ENCODE measurements at regions not wholly inside any gene's neighbourhood (a gene's known extent, or its start where the extent isn't known, plus 50 kb on each side); places are given as distances from the start of the nearest gene placed in this dataset.

DNA sequence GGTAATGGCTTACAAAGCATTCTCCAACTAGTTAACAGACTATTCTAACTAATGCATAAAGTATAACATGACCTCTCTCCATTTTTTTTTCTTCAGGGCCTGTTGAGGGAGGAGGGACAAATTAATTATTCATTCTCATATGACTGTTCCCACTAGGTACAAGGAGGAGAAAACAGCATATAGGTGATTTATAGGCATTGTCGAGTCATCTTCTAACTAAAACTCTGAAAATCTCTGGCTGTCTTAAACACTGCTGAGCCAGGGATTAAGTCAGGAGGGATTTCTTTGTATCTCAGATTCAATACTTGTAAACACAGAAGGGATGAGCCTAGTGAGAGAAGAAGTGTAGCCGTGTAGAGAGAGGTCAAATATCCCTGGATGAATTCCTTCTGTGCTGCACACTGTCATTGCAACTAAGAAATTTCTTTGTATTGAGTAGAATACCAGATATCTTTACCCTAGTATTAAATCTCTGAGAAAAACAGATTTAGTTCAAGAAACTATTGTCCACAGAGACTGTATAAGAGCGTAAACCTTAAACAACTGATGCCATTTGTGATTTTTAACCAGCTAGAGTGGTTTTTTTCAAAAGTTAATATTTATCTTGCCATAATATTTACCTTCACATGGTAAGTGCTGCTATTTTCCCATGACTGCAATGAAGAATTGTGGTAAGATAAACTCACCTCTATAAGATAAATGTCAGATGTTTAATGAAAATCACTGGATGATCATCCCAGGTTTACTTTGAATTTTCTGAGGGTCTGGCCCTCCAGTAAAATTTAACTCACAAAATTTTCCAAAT lies 465.3 kb downstream of the RWDD3 start:
- Histone ChIP-seq H3K27ac (ENCODE audit: low read length) (no peak overlapping the region), H3K4me1 (ENCODE audit: control insufficient read depth, low read depth, low read length) (no peaks in the 10 kb centered on the region), H3K9ac (ENCODE audit: low read length) (no peak overlapping the region), H3K4me3 (ENCODE audit: low read length) (no peak overlapping the region), H3K27me3 (ENCODE audit: control insufficient read depth, insufficient read depth, low read length) (no peaks in the 10 kb centered on the region), H3K36me3 (ENCODE audit: control insufficient read depth, low read depth, low read length) (no peaks in the 10 kb centered on the region), H3K9me3 (ENCODE audit: control insufficient read depth, low read depth, low read length) (peaks cover 4% of the 10 kb centered on the region)

DNA sequence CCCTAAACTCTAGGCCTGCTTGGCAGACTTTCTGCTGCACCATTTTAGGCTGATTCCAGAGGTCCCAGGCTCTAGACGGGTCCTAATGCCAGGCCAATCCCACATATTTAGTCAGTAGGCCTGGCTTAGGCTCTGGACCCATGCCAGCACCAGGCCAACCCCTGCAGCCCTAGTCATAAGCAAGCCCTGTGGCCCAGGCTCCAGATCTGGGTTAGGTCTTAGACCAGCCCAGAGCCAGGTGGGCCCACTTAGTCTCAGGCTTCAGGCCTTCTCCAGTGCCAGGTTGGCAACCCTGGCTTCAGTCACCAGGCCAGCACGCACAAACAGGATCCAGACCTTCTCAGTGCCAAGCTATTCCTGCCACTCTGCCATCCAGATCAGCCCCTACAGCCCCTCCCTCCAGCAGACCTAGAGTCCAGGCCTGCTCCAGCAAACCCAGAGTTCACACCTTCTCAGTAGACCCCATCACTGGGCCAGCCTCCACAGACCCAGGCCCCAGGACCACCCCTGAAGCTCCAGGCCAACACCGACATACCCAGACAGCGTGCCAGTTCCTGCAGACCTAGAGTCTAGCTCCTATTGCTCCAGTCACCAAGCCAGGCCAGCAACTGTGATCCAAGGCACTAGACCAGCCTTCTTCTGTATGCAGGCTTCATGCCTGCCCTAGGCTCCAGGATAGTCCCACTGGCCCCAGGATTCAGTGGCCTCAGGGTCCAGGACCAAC lies 467.6 kb downstream of the RWDD3 start:
- Histone ChIP-seq H3K27me3 (ENCODE audit: control insufficient read depth, insufficient read depth, low read length) (no peaks in the 10 kb centered on the region), H3K9me3 (ENCODE audit: control insufficient read depth, low read depth, low read length) (peaks cover 13% of the 10 kb centered on the region), H3K4me3 (ENCODE audit: low read length) (no peak overlapping the region), H3K27ac (ENCODE audit: low read length) (no peak overlapping the region), H3K36me3 (ENCODE audit: control insufficient read depth, low read depth, low read length) (no peaks in the 10 kb centered on the region), H3K4me1 (ENCODE audit: control insufficient read depth, low read depth, low read length) (no peaks in the 10 kb centered on the region), H3K9ac (ENCODE audit: low read length) (no peak overlapping the region)

DNA sequence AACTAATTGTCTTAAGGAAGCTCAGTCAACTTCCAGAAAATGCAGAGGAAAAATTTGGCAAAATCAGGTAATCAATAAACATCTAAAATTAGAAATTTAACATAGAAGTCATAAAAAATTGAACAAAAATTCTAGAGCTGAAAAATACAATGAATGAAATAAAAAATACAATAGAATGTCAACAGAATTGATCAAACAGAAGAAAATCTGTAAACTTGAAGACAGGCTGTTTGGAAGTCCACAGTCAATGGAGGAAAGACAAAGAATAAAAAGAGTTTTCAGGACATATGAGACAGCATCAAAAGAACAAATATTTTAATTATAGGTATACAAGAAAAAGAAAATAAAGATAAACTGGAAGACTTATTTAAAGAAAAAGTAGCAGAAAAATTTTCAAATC lies 469.0 kb downstream of the RWDD3 start:
- Histone ChIP-seq H3K36me3 (ENCODE audit: control insufficient read depth, low read depth, low read length) (no peaks in the 10 kb centered on the region), H3K9ac (ENCODE audit: low read length) (no peak overlapping the region), H3K27me3 (ENCODE audit: control insufficient read depth, insufficient read depth, low read length) (no peaks in the 10 kb centered on the region), H3K4me1 (ENCODE audit: control insufficient read depth, low read depth, low read length) (no peaks in the 10 kb centered on the region), H3K9me3 (ENCODE audit: control insufficient read depth, low read depth, low read length) (peaks cover 13% of the 10 kb centered on the region), H3K4me3 (ENCODE audit: low read length) (no peak overlapping the region), H3K27ac (ENCODE audit: low read length) (no peak overlapping the region)

DNA sequence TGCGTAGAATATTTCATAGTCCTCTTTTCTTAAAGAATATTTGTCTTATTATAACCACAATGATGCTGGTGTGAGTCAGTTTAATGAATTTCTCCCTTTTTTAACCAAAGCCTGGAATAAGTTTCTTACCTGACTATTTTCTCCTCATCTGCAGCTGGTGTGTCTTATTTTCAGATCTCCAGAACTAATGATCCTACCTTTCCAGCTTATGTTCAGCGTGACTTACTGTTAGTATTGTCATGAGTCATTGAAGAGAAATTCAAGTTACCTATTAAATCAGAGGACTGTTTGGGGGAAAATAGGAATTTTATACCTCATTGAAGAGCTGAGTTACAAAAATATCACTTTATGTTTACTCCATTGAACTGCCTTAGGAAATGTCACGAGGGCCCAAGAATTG lies 482.1 kb downstream of the RWDD3 start:
- Histone ChIP-seq H3K27me3 (ENCODE audit: control insufficient read depth, insufficient read depth, low read length) (no peaks in the 10 kb centered on the region), H3K4me1 (ENCODE audit: control insufficient read depth, low read depth, low read length) (no peaks in the 10 kb centered on the region), H3K27ac (ENCODE audit: low read length) (no peak overlapping the region), H3K4me3 (ENCODE audit: low read length) (no peak overlapping the region), H3K36me3 (ENCODE audit: control insufficient read depth, low read depth, low read length) (no peaks in the 10 kb centered on the region), H3K9me3 (ENCODE audit: control insufficient read depth, low read depth, low read length) (no peaks in the 10 kb centered on the region), H3K9ac (ENCODE audit: low read length) (no peak overlapping the region)

DNA sequence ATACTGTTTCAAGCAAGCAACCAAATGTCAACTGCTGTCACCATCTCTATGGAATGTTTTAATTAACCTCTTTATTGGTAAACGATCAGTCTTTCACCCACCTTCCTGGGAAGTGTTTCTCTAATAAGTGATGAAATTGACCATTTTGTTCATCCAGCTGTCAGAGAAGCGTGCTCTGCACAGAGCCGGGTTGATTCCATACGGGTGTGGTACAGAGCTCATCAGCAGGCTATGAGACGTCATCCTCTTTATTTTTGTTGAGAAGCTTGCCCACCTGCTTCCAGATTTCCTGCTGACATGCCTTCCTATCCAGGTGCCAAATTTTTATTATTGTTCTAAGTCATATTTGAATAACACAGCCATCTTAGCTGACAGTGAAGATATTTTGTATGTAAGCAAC lies 482.5 kb downstream of the RWDD3 start:
- no peak overlapping the region for H3K27ac ChIP-seq (ENCODE audit: low read length)
- H3K4me1 ChIP-seq (ENCODE audit: control insufficient read depth, low read depth, low read length): no peaks in the 10 kb centered on the region
- no peaks in the 10 kb centered on the region for H3K9me3 ChIP-seq (ENCODE audit: control insufficient read depth, low read depth, low read length)
- H3K9ac ChIP-seq (ENCODE audit: low read length): no peak overlapping the region
- no peak overlapping the region for H3K4me3 ChIP-seq (ENCODE audit: low read length)
- no peaks in the 10 kb centered on the region for H3K36me3 ChIP-seq (ENCODE audit: control insufficient read depth, low read depth, low read length)
- no peaks in the 10 kb centered on the region for H3K27me3 ChIP-seq (ENCODE audit: control insufficient read depth, insufficient read depth, low read length)

DNA sequence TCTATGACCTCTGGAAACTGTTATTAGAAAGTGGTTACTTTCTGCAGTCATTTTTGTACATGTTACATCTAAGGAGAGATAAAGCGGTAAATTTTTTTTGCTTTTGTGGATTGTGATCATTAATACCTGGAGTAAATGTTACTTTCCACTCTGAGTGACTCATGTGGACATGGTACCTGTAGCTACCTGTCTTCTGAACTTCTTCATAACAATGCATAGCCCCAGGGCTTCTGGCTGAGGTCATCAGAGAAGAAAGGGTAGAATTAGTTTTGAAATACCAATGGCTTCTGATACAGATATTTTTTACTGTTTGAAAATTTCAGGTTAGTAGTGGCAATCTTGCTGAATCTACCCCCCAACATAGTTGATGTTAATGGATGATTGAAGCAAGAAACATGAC lies 489.3 kb downstream of the RWDD3 start:
- Histone ChIP-seq H3K4me1 (ENCODE audit: control insufficient read depth, low read depth, low read length) (peaks cover 3% of the 10 kb centered on the region), H3K27ac (ENCODE audit: low read length) (no peak overlapping the region), H3K36me3 (ENCODE audit: control insufficient read depth, low read depth, low read length) (no peaks in the 10 kb centered on the region)

DNA sequence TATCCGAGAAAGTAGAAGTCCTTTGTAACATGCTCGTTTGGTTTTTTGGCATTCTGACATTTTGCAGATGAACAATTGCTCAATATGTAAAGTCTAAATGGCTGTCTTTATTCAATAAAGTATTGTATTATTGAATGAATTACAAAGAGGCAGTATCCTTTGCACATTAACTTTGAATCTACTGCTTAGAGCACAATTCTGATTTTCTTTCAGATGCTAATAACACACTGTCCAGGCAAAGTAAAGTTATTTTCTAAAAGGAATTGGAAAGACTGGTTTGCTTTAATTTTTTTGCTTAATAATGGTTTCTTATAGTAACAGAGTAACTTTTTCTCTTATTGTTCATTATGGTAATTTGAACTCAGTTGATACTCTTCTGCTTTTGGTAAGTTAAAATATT lies 494.8 kb downstream of the RWDD3 start:
- no peak overlapping the region for H3K9ac ChIP-seq (ENCODE audit: low read length)
- H3K4me3 ChIP-seq (ENCODE audit: low read length): no peak overlapping the region
- no peaks in the 10 kb centered on the region for H3K36me3 ChIP-seq (ENCODE audit: control insufficient read depth, low read depth, low read length)

More for the DNA sequence above, 489.3 kb downstream of the RWDD3 start:
- Histone ChIP-seq H3K9me3 (ENCODE audit: control insufficient read depth, low read depth, low read length) (no peaks in the 10 kb centered on the region), H3K4me3 (ENCODE audit: low read length) (no peak overlapping the region), H3K27me3 (ENCODE audit: control insufficient read depth, insufficient read depth, low read length) (no peaks in the 10 kb centered on the region), H3K9ac (ENCODE audit: low read length) (no peak overlapping the region)

DNA sequence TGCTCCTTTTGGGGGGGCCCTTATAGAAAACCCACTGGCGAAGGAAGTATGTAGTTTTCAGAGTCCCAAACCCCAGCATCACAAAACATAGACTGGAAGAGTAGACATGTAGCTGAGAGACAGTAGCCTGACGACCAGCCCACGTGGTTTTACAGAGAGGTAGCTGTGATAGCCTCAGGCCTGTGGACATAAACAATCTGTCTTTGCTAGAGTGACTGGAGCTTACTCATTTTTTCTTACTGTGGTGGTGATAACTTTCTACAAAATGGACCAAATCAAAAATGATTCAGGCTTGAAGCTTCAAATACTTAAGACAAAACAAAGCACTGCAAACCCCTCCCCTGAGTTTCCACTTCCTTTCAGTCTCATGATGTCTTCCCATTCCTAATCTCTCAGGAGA lies 497.0 kb downstream of the RWDD3 start:
- H3K4me1 ChIP-seq (ENCODE audit: control insufficient read depth, low read depth, low read length): no peaks in the 10 kb centered on the region
- no peak overlapping the region for H3K27ac ChIP-seq (ENCODE audit: low read length)
- no peaks in the 10 kb centered on the region for H3K9me3 ChIP-seq (ENCODE audit: control insufficient read depth, low read depth, low read length)
- H3K27me3 ChIP-seq (ENCODE audit: control insufficient read depth, insufficient read depth, low read length): no peaks in the 10 kb centered on the region
- no peaks in the 10 kb centered on the region for H3K36me3 ChIP-seq (ENCODE audit: control insufficient read depth, low read depth, low read length)
- no peak overlapping the region for H3K9ac ChIP-seq (ENCODE audit: low read length)
- H3K4me3 ChIP-seq (ENCODE audit: low read length): no peak overlapping the region

More for the DNA sequence above, 494.8 kb downstream of the RWDD3 start:
- no peak overlapping the region for H3K27ac ChIP-seq (ENCODE audit: low read length)
- H3K9me3 ChIP-seq (ENCODE audit: control insufficient read depth, low read depth, low read length): no peaks in the 10 kb centered on the region
- H3K4me1 ChIP-seq (ENCODE audit: control insufficient read depth, low read depth, low read length): no peaks in the 10 kb centered on the region
- no peaks in the 10 kb centered on the region for H3K27me3 ChIP-seq (ENCODE audit: control insufficient read depth, insufficient read depth, low read length)

DNA sequence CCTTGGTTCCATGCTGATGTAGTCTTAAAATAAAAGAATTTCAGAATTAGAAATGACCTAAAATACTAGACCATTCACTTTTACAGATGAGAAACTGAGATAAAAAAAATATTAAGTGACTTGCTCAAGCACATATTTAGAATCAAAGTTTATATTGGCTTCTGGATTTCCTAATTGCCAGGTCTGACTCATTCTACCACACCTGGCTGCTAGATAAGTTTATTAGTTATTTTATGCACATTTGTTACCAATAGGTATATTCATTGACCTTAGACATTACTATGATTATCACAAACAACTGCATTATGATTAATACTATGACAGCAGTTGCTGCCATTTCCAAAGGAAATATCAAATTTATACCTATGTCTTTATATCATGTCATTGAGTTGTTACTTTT lies 497.5 kb downstream of the RWDD3 start:
- H3K27me3 ChIP-seq (ENCODE audit: control insufficient read depth, insufficient read depth, low read length): no peaks in the 10 kb centered on the region
- H3K4me3 ChIP-seq (ENCODE audit: low read length): no peak overlapping the region
- H3K9ac ChIP-seq (ENCODE audit: low read length): no peak overlapping the region

DNA sequence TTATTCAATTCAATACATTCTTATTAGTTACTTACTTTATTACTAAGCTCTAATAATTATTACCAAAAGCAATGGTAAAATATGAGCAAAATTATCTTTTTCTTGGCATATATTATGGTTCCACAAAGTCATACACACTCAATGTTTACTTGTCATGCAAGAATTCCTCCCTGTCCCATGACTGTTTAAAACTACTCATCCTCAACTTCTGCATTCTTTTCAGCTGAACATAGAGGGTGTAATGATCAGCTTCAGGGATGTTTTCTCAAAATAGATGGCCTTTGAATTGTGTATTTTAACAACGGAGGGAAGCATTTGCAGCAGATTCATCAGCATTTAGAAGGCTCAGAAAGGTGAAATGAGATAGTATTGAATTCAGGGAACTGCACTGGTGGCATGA lies 499.0 kb downstream of the RWDD3 start:
- Histone ChIP-seq H3K9ac (ENCODE audit: low read length) (no peak overlapping the region), H3K4me3 (ENCODE audit: low read length) (no peak overlapping the region), H3K4me1 (ENCODE audit: control insufficient read depth, low read depth, low read length) (no peaks in the 10 kb centered on the region), H3K36me3 (ENCODE audit: control insufficient read depth, low read depth, low read length) (no peaks in the 10 kb centered on the region), H3K27me3 (ENCODE audit: control insufficient read depth, insufficient read depth, low read length) (no peaks in the 10 kb centered on the region), H3K27ac (ENCODE audit: low read length) (no peak overlapping the region), H3K9me3 (ENCODE audit: control insufficient read depth, low read depth, low read length) (no peaks in the 10 kb centered on the region)

More for the DNA sequence above, 497.5 kb downstream of the RWDD3 start:
- Histone ChIP-seq H3K27ac (ENCODE audit: low read length) (no peak overlapping the region), H3K4me1 (ENCODE audit: control insufficient read depth, low read depth, low read length) (no peaks in the 10 kb centered on the region), H3K36me3 (ENCODE audit: control insufficient read depth, low read depth, low read length) (no peaks in the 10 kb centered on the region), H3K9me3 (ENCODE audit: control insufficient read depth, low read depth, low read length) (no peaks in the 10 kb centered on the region)

DNA sequence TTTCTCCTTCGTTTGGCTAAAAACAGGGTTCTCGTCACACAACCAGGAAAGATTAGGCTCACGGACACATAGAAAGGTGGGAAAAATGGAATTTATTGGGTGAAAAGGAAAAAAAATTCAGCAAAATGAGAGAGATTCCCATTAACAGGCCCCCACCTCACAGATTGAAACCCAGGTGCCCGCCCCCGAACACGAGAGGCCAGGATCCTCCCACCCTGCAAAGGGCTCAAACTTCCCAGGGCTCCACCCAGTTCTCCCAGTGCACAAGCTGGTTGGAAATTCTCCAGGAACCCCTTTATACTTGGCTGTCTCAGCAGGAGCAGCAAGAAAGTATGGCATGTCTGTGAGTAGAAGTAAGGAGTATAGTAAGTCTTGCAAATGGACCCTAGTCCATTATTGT lies 499.7 kb downstream of the RWDD3 start:
- Histone ChIP-seq H3K9me3 (ENCODE audit: control insufficient read depth, low read depth, low read length) (no peaks in the 10 kb centered on the region), H3K9ac (ENCODE audit: low read length) (no peak overlapping the region), H3K27ac (ENCODE audit: low read length) (no peak overlapping the region), H3K36me3 (ENCODE audit: control insufficient read depth, low read depth, low read length) (no peaks in the 10 kb centered on the region), H3K4me3 (ENCODE audit: low read length) (no peak overlapping the region), H3K27me3 (ENCODE audit: control insufficient read depth, insufficient read depth, low read length) (no peaks in the 10 kb centered on the region), H3K4me1 (ENCODE audit: control insufficient read depth, low read depth, low read length) (no peaks in the 10 kb centered on the region)

DNA sequence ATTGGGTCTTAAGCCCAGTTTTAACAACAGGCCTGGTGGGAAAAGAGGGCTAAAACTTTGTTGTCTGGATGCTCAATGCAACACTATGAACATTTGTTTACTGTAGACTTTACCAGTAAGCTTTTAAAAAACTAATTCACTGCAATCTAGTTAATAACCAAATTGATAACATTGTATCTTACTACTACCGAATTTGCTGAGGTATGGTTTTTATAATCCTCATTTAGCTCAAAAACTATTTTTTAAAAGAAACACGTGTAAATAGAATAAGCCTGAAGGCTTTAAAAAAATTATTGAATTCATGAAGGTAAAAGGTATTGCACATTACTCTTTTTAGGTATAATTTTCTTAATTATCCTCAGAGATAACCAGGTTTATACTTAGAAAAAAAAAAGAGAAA lies 500.6 kb downstream of the RWDD3 start:
- no peak overlapping the region for H3K27ac ChIP-seq (ENCODE audit: low read length)

More for the DNA sequence above, 500.6 kb downstream of the RWDD3 start:
- no peaks in the 10 kb centered on the region for H3K27me3 ChIP-seq (ENCODE audit: control insufficient read depth, insufficient read depth, low read length)
- no peak overlapping the region for H3K4me3 ChIP-seq (ENCODE audit: low read length)
- no peaks in the 10 kb centered on the region for H3K4me1 ChIP-seq (ENCODE audit: control insufficient read depth, low read depth, low read length)
- H3K9ac ChIP-seq (ENCODE audit: low read length): no peak overlapping the region
- H3K36me3 ChIP-seq (ENCODE audit: control insufficient read depth, low read depth, low read length): no peaks in the 10 kb centered on the region
- H3K9me3 ChIP-seq (ENCODE audit: control insufficient read depth, low read depth, low read length): no peaks in the 10 kb centered on the region

All from iPS-18a (cell line).